Fibroblast of skin of abdomen (primary cell): ENCODE measurements at regions not wholly inside any gene's neighbourhood (a gene's known extent, or its start where the extent isn't known, plus 50 kb on each side); places are given as distances from the start of the nearest gene placed in this dataset.
A peak's percentile ranks its signal among the peaks of the same experiment; 100 is the strongest.

Experiments used
- DNase-seq: peaks from one replicate; pipeline ENCODE4 v3.0.0-alpha.2; 2013

DNA sequence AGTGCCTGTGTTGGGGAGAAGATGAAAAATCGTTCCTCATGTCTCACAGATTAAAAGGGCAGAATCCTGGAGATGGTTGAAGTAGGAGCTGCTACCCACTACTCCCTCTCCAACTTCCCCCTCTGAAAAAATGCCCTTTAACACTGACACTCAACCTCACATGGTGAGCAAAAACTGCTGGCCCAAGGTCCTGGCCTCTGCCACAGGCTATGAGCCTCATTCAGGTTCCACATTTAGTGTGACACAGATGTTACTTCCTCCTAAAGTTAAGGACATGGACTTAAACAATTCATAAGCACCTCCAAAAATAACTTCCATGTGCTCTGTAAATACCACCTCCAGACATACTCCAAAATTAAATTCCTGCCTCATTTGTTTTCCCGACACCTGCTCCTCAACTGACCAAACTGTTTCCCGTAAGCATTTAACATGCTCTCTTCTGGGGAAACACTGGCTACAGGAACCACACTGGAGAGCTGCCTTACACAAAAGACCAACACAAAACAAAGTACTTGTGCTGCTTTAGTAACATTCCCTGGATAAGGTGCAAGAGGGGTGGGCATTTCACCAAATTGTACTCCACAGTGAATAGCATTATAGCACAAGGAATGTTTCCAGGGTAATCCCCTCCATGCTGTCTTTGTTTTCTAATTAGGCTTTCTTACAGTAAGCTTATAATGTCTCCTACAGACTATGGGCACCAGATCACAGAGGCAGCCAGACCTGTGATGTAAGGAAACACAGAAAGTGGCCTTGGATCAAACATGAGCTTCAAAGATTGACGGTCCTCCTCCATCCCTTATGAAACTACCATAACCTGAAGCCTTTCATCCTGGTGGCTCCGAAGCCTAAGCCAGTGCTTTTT is 57.0 kb downstream of the PHLDA1 start:
- DNase-seq, result no peak

GRCh38 chr12:75971253-75971652 is 60.3 kb downstream of the PHLDA1 start:
- DNase-seq, result no peak

DNA sequence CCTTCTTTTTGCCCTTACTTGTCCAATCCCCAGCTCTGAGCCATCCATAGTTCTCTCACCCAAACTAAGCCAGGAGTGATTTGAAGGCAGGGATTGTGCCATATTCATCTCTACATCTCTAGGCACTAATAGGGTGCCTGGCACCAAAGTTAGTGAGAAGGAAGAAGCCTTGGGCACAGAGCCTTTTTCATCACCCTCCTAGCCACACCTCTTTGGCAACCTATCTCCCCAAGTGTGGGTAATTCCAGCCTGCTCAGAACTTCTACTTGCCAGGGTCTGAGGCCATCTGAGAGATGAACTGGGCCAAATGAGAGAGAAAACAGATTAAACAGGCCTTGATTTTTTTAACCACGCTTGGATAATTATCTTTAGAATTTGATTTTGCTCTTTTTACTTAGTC is 61.3 kb downstream of the PHLDA1 start:
- no peak for DNase-seq

- DNase-seq, result no peak
These were observed 61.8 kb downstream of the PHLDA1 start for GRCh38 chr12:75969768-75970167.

- no peak for DNase-seq
These were observed 65.9 kb downstream of the PHLDA1 start for GRCh38 chr12:75965661-75966060.

DNA sequence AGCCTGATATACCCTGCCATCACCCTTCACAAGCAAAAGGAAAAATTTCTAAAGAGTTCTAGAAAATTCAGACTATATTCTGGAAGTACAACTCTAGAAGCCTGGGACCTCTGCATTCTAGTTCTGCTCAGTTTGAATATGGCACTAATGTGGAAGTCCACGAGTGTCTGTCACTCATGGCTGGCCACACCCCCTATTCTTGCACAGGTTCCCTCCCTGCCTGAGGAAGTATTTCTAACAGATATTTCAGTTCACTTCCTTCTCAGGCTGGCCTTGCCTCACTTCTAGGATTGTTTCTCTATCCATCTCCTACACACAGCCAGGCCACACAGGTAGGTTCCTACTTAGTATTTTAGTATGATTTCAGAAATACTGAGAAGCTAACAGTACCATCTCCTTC is 67.4 kb downstream of the PHLDA1 start:
- no peak for DNase-seq

GRCh38 chr12:75961878-75962277 is 69.7 kb downstream of the PHLDA1 start:
- no peak for DNase-seq

DNA sequence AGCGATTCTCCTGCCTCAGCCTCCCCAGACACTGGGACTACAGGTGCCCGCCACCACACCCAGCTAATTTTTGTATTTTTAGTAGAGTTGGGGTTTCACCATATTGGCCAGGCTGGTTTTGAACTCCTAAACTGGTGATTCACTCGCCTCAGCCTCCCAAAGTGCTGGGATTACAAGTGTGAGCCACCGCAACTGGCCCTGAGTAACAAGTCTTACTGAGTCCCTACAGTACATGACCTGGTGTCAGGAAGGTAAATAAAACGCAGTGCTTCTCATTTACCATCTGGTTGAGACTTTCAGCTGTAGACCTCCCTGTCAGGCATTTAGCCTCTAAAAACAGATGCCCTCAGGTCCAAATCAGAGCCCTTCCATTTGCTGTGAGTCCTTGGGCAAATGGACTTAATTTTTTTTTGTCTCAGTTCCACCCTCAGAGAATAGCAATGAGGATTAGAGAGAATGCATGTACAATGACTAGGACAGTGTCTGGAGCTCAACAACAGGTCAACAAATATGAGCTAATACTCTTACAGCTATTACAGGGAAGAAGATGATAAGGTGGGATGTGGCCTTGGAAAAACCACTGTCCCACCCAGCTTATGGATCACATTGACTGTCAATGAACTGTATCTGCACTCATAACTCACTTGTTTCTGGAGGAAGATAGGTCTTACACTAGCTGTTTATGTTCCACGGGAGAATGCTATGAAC is 70.5 kb downstream of the PHLDA1 start:
- DNase-seq, result no peak

DNA sequence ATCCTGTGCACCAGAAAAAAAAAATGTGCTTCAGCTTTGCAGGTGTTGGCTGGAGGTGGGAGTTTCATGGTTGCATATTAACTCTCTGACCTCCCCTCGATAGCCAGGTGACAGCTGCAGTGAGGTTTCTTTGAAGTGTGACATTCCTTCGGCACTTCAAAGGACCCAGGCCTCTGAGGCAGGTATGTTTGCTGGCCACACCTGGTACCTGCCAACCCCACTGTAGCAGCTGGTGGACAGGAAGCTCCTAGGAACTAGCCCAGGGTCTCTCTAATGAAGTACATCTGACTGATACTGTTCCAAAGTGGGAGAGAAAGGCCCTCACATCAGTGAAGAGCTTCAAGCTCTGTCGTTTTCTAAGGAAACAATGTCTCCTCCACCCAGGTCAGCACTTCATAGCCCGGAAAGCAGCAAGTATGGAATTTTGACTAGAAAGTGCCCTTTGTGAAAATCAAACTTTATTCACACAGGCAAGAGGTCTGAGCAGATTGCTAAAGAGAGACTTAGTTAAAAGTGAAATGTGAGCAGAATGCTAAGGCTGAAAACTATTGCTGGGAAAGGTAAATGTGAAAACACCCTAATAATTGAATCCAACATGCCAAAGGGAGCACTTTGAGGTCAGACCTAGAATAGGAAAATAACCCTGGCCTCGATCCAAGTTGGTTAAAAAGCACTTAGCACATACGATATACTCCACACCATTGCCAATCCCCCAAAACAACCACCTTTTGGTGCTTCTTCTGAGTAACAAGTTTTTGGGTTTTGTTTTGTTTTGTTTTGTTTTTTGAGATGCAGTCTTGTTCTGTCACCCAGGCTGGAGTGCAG is 71.3 kb downstream of the PHLDA1 start:
- DNase-seq, result no peak

DNA sequence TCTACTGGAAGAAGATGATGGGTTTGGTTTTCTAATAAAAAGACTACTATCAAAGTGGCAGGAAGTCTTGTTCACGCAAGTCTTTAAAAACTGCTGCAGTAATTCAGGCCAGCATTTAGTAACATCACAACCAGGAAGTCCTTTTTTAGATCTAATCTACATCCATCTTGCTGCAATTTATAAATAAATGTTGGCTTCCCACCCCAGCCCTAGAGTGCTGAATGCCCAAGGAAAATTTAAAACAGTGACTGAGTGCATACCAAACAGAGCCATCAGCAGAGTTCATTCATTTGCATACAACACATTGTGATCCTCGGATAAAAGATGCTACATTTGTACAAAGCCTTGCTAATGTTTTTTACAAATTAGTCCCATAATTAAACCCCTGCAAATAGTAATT is 72.1 kb downstream of the PHLDA1 start:
- no peak for DNase-seq

GRCh38 chr12:75959060-75959459 is 72.5 kb downstream of the PHLDA1 start:
- DNase-seq, result no peak

DNA sequence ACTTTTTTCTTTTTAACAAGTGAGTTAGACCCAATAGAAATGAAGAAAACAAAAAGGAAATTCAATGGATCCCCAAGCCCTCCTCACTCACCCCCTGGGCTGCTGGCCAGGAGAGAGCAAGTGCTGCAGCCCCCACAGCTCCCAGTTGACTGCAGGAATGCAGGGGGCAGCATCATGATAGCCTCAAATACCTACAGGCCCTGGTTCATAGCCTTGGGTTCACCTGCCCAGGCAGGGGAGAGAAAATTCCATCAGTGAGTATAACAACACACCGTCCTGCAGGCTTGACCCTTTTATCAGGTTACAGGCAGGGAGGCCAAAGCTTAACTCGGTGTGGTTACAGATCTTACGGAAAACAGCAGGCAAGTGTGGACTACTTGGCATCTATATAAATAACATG is 76.3 kb downstream of the PHLDA1 start:
- DNase-seq, result no peak

- no peak for DNase-seq
These were observed 76.8 kb downstream of the PHLDA1 start for GRCh38 chr12:75954749-75955148.

DNA sequence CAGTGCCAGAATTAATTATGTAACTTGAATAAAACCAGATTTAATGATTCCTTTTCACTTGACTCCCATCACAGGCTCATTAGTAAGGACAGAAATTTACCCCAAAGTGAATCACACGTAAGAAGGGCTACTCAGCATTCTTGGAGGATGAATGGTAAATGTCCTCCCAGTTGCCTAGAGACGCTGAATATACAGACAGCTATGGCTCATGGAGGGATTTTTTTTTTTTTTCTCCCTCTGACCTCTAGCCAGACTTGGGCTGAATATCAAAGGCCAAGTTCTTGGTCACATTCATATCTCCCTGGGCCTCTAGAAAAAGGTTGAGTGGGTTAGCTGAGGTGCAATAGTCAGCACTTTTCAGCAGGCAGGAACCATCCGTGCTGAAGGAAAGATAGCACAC is 77.5 kb downstream of the PHLDA1 start:
- DNase-seq, result peak; percentile 96

DNA sequence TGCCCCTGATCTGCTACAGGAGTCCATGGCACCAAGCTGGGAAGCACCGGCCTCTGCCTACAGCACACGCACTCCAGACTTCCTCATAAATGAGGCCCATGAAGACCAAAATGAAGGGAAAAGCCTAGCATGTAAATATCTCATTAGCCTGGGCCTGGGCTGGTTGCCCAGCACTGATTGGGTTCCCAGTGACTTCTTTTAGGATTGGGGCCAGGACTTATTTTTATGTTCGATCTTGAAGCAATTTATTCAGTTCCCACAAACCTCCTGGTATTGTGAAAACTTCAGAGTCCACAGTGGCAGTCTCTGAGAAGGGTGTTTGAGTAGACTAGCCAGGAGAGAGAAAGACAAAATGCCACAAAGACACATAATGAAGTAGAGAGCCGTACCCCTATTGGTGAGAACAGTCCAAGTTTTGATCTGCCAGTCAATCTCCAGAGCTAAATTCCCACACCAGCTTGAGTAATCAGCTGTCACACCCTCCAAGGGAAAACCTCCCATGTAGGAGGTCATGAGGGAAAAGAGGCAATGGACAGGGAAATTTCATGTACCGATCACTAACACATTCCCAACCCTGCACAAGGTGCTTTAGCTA is 78.2 kb downstream of the PHLDA1 start:
- peak; percentile 79 for DNase-seq

GRCh38 chr12:75951399-75952278 is 79.9 kb downstream of the PHLDA1 start:
- DNase-seq, result no peak

DNA sequence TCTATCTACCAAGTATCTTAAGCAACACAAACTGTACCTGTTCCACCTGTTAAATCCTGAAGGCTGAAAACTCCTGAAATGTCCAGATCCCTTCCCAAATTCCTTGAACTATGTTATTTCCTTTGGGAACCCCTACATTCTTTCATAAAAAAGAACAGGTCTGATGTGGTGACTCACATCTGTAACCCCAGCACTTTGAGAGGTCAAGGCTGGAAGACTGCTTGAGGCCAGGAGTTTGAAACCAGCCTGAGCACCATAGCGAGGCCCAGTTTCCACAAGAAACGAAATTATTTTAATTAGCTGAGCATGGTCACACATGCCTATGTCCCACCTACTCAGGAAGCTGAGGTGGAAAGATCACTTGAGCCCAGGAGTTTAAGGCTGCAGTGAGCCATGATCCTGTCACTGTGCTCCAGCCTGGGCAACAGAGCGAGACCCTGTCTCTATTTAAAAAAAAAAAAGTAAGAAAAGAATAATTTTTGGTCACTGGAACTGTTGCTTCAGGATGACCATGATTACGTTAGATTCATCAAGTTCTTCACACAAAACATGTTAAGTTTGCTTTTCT is 84.3 kb downstream of the PHLDA1 start:
- DNase-seq, result no peak

GRCh38 chr12:75945581-75945980 is 86.0 kb downstream of the PHLDA1 start:
- no peak for DNase-seq

- no peak for DNase-seq
These were observed 86.6 kb downstream of the PHLDA1 start for GRCh38 chr12:75944905-75945432.

GRCh38 chr12:75944097-75944904 is 87.3 kb downstream of the PHLDA1 start:
- peak; percentile 84 for DNase-seq
